ENCODE measurements at regions not wholly inside any gene's neighbourhood (a gene's known extent, or its start where the extent isn't known, plus 50 kb on each side); places are given as distances from the start of the nearest gene placed in this dataset.
"Not testable (repeated sequence)": the region's sequence is repeated elsewhere in the genome, so short reads cannot be mapped to it uniquely, and the experiment has no call there.

- H3K36me3 ChIP-seq (replicated peaks; ENCODE audit: low read depth, low read length): no peaks in the 10 kb centered on the region
- no peak overlapping the region for H3K4me2 ChIP-seq (ENCODE audit: low read length)
- no peak overlapping the region for H3K27ac ChIP-seq (ENCODE audit: low read length)
- no peak overlapping the region for H3K9ac ChIP-seq (ENCODE audit: low read length)
- no peaks in the 10 kb centered on the region for H3K4me1 ChIP-seq (ENCODE audit: low read length)
- TF ChIP-seq CTCF (IDR thresholded peaks at IDR 0.05; ENCODE audit: low read depth, low read length): no peak
- no peak for TF ChIP-seq EZH2phosphoT487 (IDR thresholded peaks at IDR 0.05; ENCODE audit: low read depth)
- H4K20me1 ChIP-seq (ENCODE audit: insufficient read depth, low read length): no peaks in the 10 kb centered on the region
- no peaks in the 10 kb centered on the region for H3K79me2 ChIP-seq (ENCODE audit: low read length)
- no peak overlapping the region for H3K4me3 ChIP-seq (ENCODE audit: low read length)
- H3K27me3 ChIP-seq (ENCODE audit: low read depth, low read length): 0 out of 2 replicates have a peak, but pooled peaks cover 2% of the 10 kb centered on the region
- H2AFZ ChIP-seq (ENCODE audit: low read depth, low read length): no peak overlapping the region
- no peaks in the 10 kb centered on the region for H3K9me3 ChIP-seq (ENCODE audit: insufficient read depth, low read length)
These were observed 73.8 kb downstream of the RRM2 start for GRCh38 chr2:10196110-10196892.

- Histone ChIP-seq H2AFZ (ENCODE audit: low read depth, low read length) (no peak overlapping the region), H3K4me3 (ENCODE audit: low read length) (no peak overlapping the region), H3K79me2 (ENCODE audit: low read length) (no peaks in the 10 kb centered on the region), H3K27ac (ENCODE audit: low read length) (no peak overlapping the region), H4K20me1 (ENCODE audit: insufficient read depth, low read length) (no peaks in the 10 kb centered on the region), H3K4me1 (ENCODE audit: low read length) (no peaks in the 10 kb centered on the region), H3K4me2 (ENCODE audit: low read length) (no peak overlapping the region), H3K9me3 (ENCODE audit: insufficient read depth, low read length) (no peaks in the 10 kb centered on the region), H3K27me3 (ENCODE audit: low read depth, low read length) (peaks cover 5% of the 10 kb centered on the region), H3K36me3 (replicated peaks; ENCODE audit: low read depth, low read length) (no peaks in the 10 kb centered on the region), H3K9ac (ENCODE audit: low read length) (no peak overlapping the region)
- no peak for TF ChIP-seq EZH2phosphoT487 (IDR thresholded peaks at IDR 0.05; ENCODE audit: low read depth)
- no peak for TF ChIP-seq CTCF (IDR thresholded peaks at IDR 0.05; ENCODE audit: low read depth, low read length)
These were observed 74.6 kb downstream of the RRM2 start for GRCh38 chr2:10196948-10197696.

- H3K36me3 ChIP-seq (replicated peaks; ENCODE audit: low read depth, low read length): no peaks in the 10 kb centered on the region
- H3K4me3 ChIP-seq (ENCODE audit: low read length): no peak overlapping the region
- H3K4me1 ChIP-seq (ENCODE audit: low read length): no peaks in the 10 kb centered on the region
- H3K27ac ChIP-seq (ENCODE audit: low read length): no peak overlapping the region
- H3K9ac ChIP-seq (ENCODE audit: low read length): no peak overlapping the region
- no peak overlapping the region for H2AFZ ChIP-seq (ENCODE audit: low read depth, low read length)
- TF ChIP-seq EZH2phosphoT487 (IDR thresholded peaks at IDR 0.05; ENCODE audit: low read depth) (no peak), CTCF (IDR thresholded peaks at IDR 0.05; ENCODE audit: low read depth, low read length) (no peak)
- no peaks in the 10 kb centered on the region for H3K9me3 ChIP-seq (ENCODE audit: insufficient read depth, low read length)
- H3K79me2 ChIP-seq (ENCODE audit: low read length): no peaks in the 10 kb centered on the region
- H4K20me1 ChIP-seq (ENCODE audit: insufficient read depth, low read length): no peaks in the 10 kb centered on the region
- no peak overlapping the region for H3K4me2 ChIP-seq (ENCODE audit: low read length)
- peaks cover 10% of the 10 kb centered on the region for H3K27me3 ChIP-seq (ENCODE audit: low read depth, low read length)
These were observed 75.1 kb downstream of the RRM2 start for GRCh38 chr2:10197697-10198076.

GRCh38 chr2:10198482-10198881 lies 75.9 kb downstream of the RRM2 start:
- not testable (repeated sequence) for H3K36me3 ChIP-seq (replicated peaks; ENCODE audit: low read depth, low read length); H3K4me3 ChIP-seq (ENCODE audit: low read length); H3K27ac ChIP-seq (ENCODE audit: low read length); H3K27me3 ChIP-seq (ENCODE audit: low read depth, low read length); H2AFZ ChIP-seq (ENCODE audit: low read depth, low read length); H3K79me2 ChIP-seq (ENCODE audit: low read length); H3K4me1 ChIP-seq (ENCODE audit: low read length); H4K20me1 ChIP-seq (ENCODE audit: insufficient read depth, low read length); H3K9me3 ChIP-seq (ENCODE audit: insufficient read depth, low read length); H3K9ac ChIP-seq (ENCODE audit: low read length); H3K4me2 ChIP-seq (ENCODE audit: low read length)

All from OCI-LY3 (cell line).